ENCODE measurements at regions not wholly inside any gene's neighbourhood (a gene's known extent, or its start where the extent isn't known, plus 50 kb on each side); places are given as distances from the start of the nearest gene placed in this dataset.
"Not testable (repeated sequence)": the region's sequence is repeated elsewhere in the genome, so short reads cannot be mapped to it uniquely, and the experiment has no call there.

DNA sequence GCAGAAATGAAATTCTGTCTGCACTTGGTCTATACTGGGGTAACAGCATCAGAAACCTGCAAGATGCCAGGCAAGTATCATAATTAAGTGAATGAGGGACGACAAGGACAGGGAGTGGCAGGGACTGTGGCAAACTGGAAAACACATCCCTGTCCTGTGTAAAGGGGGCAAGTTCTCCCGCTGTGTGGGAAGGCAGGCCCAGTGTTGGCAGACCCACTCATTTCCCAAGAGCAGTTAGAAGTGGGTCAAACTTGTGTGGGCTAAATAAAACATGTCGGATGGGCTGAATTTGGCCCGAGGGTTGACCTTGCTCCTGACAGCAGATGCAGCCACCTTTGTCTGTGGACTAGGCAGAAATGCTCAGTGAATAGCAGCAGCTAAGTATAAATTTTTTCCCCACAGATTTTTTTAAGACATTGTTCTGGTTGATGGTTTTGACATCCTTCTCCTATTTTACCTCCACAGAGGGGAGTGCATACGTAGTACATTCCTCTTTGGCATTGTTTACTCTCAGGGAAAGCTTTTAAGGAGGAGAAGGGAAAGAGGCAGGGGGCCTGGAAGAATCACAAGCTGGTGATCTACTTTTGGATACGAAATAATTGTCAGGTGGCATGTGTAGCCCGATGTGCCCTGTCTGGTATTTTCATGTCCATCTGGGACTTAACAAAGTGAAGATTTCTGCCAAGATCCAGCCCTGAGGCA lies 72.6 kb upstream of the SEC22B start:
- no CpG with 5 or more reads among the region's 7 CpGs for WGBS (ENCODE audit: extremely low coverage, insufficient coverage, low lambda C conversion rate)
- not testable (repeated sequence) for H2BK120ac ChIP-seq (ENCODE audit: low read depth, low read length); H4K8ac ChIP-seq (ENCODE audit: low read depth, low read length); H3K36me3 ChIP-seq (ENCODE audit: control insufficient read depth, insufficient read depth, low read length); H3K18ac ChIP-seq (ENCODE audit: low read length); H2BK15ac ChIP-seq (replicated peaks; ENCODE audit: low read depth); H3K4me2 ChIP-seq (ENCODE audit: low read length); H3K56ac ChIP-seq (ENCODE audit: low read length); H3K79me1 ChIP-seq (ENCODE audit: low read length); H3K4me1 ChIP-seq (ENCODE audit: control insufficient read depth, low read depth, low read length); H3K9ac ChIP-seq (ENCODE audit: low read length); H3K27me3 ChIP-seq (ENCODE audit: insufficient read depth, low read length, poor library complexity); H4K5ac ChIP-seq (ENCODE audit: low read length); DNase-seq; H3K79me2 ChIP-seq (ENCODE audit: control insufficient read depth, insufficient read depth, low read length); H3K23ac ChIP-seq (ENCODE audit: low read length); H3K27ac ChIP-seq (ENCODE audit: low read depth, low read length); H2AK5ac ChIP-seq (ENCODE audit: low read length); H3K4ac ChIP-seq (ENCODE audit: low read depth, low read length); H3K4me3 ChIP-seq (ENCODE audit: low read length); H2BK5ac ChIP-seq (ENCODE audit: low read length)

DNA sequence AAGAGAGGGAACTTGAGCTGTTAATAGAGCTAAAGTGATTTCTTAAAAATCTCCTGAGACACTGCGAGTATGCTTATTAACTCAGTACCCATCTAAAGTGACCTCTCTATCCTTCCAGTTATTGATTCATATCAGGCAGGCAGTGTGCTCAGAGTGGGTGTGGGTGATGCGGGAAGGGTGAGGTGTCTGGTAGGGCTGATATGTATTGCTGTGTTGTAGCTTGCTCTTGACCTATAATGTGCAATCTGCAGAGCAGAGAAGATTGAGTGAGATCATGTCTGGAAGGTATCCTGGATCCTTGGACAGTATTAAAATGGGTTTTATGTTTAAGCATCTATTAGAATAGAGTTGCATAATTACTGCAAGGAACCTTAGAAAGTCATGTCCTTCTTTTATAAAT lies 71.9 kb upstream of the SEC22B start:
- H3K27ac ChIP-seq (ENCODE audit: low read depth, low read length); H3K79me2 ChIP-seq (ENCODE audit: control insufficient read depth, insufficient read depth, low read length); H2BK5ac ChIP-seq (ENCODE audit: low read length); H3K4me1 ChIP-seq (ENCODE audit: control insufficient read depth, low read depth, low read length); DNase-seq; H3K18ac ChIP-seq (ENCODE audit: low read length); H3K79me1 ChIP-seq (ENCODE audit: low read length); H3K27me3 ChIP-seq (ENCODE audit: insufficient read depth, low read length, poor library complexity); H4K5ac ChIP-seq (ENCODE audit: low read length); H3K36me3 ChIP-seq (ENCODE audit: control insufficient read depth, insufficient read depth, low read length); H2AK5ac ChIP-seq (ENCODE audit: low read length); H2BK15ac ChIP-seq (replicated peaks; ENCODE audit: low read depth); H3K9ac ChIP-seq (ENCODE audit: low read length); H3K4ac ChIP-seq (ENCODE audit: low read depth, low read length); H2BK120ac ChIP-seq (ENCODE audit: low read depth, low read length); H3K4me2 ChIP-seq (ENCODE audit: low read length); H3K4me3 ChIP-seq (ENCODE audit: low read length); H4K8ac ChIP-seq (ENCODE audit: low read depth, low read length); H3K23ac ChIP-seq (ENCODE audit: low read length); H3K56ac ChIP-seq (ENCODE audit: low read length): not testable (repeated sequence)
- no CpG with 5 or more reads among the region's 2 CpGs for WGBS (ENCODE audit: extremely low coverage, insufficient coverage, low lambda C conversion rate)

DNA sequence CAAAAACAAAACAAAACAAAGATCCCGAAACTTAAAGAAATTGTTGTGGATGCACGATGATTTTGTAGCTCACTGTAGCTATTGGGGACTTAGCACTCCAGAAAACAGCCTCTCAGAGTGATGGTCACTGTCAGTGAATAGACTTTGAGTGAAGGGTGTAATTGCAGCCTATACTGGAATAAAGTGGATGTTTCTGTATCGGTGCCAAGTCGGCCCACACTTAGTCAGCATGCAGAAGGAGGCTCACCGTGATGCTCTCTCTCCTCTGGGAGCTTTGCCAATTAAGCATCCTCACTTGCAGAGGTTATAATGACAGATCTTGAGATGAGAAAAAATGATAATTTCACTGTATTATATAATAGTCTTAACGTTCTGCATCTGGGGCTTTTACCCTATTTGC lies 67.5 kb upstream of the SEC22B start:
- not testable (repeated sequence) for H3K9ac ChIP-seq (ENCODE audit: low read length); H3K4me2 ChIP-seq (ENCODE audit: low read length); H3K4me1 ChIP-seq (ENCODE audit: control insufficient read depth, low read depth, low read length); DNase-seq; H3K27ac ChIP-seq (ENCODE audit: low read depth, low read length); H3K56ac ChIP-seq (ENCODE audit: low read length); H3K18ac ChIP-seq (ENCODE audit: low read length); H3K79me2 ChIP-seq (ENCODE audit: control insufficient read depth, insufficient read depth, low read length); H3K36me3 ChIP-seq (ENCODE audit: control insufficient read depth, insufficient read depth, low read length); H3K27me3 ChIP-seq (ENCODE audit: insufficient read depth, low read length, poor library complexity); H3K23ac ChIP-seq (ENCODE audit: low read length); H4K8ac ChIP-seq (ENCODE audit: low read depth, low read length); H3K79me1 ChIP-seq (ENCODE audit: low read length); H2BK120ac ChIP-seq (ENCODE audit: low read depth, low read length); H2BK15ac ChIP-seq (replicated peaks; ENCODE audit: low read depth); H3K4me3 ChIP-seq (ENCODE audit: low read length); H4K5ac ChIP-seq (ENCODE audit: low read length); H2BK5ac ChIP-seq (ENCODE audit: low read length); H3K4ac ChIP-seq (ENCODE audit: low read depth, low read length); H2AK5ac ChIP-seq (ENCODE audit: low read length)
- WGBS (ENCODE audit: extremely low coverage, insufficient coverage, low lambda C conversion rate), result no CpG with 5 or more reads among the region's 6 CpGs

DNA sequence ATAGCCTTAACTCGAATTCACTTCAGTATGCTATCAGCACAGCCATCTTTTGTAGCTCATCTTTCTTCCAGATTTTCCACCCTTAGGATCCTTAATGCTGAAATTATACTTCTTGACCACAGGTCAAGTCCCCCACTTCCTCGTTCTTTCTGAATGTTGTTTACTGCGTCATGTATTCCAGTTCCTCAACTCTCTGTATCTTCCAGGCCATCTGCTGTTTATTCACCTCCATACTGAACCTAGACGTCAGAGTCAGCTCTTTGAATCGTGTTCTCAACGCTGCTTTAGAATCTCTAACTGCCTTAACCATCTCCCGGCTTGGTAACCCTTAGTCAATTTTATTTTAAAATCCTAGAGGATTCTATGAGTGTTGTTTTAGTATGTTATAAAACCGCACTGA lies 66.3 kb upstream of the SEC22B start:
- not testable (repeated sequence) for H3K36me3 ChIP-seq (ENCODE audit: control insufficient read depth, insufficient read depth, low read length); H3K27me3 ChIP-seq (ENCODE audit: insufficient read depth, low read length, poor library complexity); H3K79me1 ChIP-seq (ENCODE audit: low read length); H3K4me2 ChIP-seq (ENCODE audit: low read length); H2BK5ac ChIP-seq (ENCODE audit: low read length); H3K4ac ChIP-seq (ENCODE audit: low read depth, low read length); H4K5ac ChIP-seq (ENCODE audit: low read length); H2BK15ac ChIP-seq (replicated peaks; ENCODE audit: low read depth); H3K18ac ChIP-seq (ENCODE audit: low read length); H3K4me1 ChIP-seq (ENCODE audit: control insufficient read depth, low read depth, low read length); H4K8ac ChIP-seq (ENCODE audit: low read depth, low read length); H3K27ac ChIP-seq (ENCODE audit: low read depth, low read length); DNase-seq; H3K23ac ChIP-seq (ENCODE audit: low read length); H3K4me3 ChIP-seq (ENCODE audit: low read length); H3K9ac ChIP-seq (ENCODE audit: low read length); H3K79me2 ChIP-seq (ENCODE audit: control insufficient read depth, insufficient read depth, low read length); H2BK120ac ChIP-seq (ENCODE audit: low read depth, low read length); H3K56ac ChIP-seq (ENCODE audit: low read length); H2AK5ac ChIP-seq (ENCODE audit: low read length)
- no CpG with 5 or more reads among the region's 8 CpGs for whole genome bisulfite sequencing (ENCODE audit: extremely low coverage, insufficient coverage, low lambda C conversion rate)

DNA sequence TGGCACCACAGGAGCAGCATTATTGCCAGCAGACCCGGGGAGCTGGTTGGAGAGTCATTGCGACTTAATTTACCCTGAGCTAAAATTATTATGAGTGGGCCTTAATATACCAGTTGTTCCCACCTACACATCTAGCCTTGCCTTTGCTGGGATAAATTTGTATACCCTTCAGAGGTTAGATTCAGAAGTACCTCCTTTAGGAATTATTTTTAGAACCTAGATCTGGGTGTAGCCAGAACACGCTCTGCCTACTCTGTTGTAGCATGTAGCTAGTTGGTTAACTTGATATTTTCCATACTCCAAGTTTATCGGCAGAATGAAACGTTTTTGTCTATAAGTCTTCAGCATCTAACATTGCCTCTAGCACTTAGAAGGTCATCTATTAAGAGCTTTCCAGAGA lies 65.5 kb upstream of the SEC22B start:
- H3K18ac ChIP-seq (ENCODE audit: low read length); H3K9ac ChIP-seq (ENCODE audit: low read length); H2BK5ac ChIP-seq (ENCODE audit: low read length); H3K27ac ChIP-seq (ENCODE audit: low read depth, low read length); H3K79me2 ChIP-seq (ENCODE audit: control insufficient read depth, insufficient read depth, low read length); H3K4ac ChIP-seq (ENCODE audit: low read depth, low read length); H3K79me1 ChIP-seq (ENCODE audit: low read length); H4K8ac ChIP-seq (ENCODE audit: low read depth, low read length); H4K5ac ChIP-seq (ENCODE audit: low read length); H3K23ac ChIP-seq (ENCODE audit: low read length); H3K4me2 ChIP-seq (ENCODE audit: low read length); H2AK5ac ChIP-seq (ENCODE audit: low read length); H2BK15ac ChIP-seq (replicated peaks; ENCODE audit: low read depth); H2BK120ac ChIP-seq (ENCODE audit: low read depth, low read length); H3K56ac ChIP-seq (ENCODE audit: low read length); H3K4me1 ChIP-seq (ENCODE audit: control insufficient read depth, low read depth, low read length); H3K27me3 ChIP-seq (ENCODE audit: insufficient read depth, low read length, poor library complexity); H3K4me3 ChIP-seq (ENCODE audit: low read length); H3K36me3 ChIP-seq (ENCODE audit: control insufficient read depth, insufficient read depth, low read length); DNase-seq: not testable (repeated sequence)
- WGBS (ENCODE audit: extremely low coverage, insufficient coverage, low lambda C conversion rate), result no CpG with 5 or more reads among the region's 5 CpGs

DNA sequence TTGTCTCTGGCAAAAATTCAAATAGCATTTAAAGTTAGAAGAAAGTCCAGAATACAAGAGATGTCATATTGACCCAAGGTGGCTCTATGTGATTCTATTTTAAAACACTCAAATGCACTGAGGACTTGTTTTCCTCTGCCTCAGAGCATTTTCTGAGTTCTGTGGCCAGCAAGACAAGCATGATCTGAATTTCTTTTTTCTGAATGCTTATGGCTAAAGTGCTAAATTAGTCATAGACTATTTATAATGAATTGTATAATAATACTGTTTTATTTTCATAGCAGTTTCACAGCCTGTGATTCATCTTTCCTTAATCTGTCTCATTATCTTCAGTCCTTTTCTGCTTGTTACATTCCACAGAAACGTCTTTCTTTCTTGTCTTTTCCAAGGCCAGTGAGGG lies 63.9 kb upstream of the SEC22B start:
- WGBS (ENCODE audit: extremely low coverage, insufficient coverage, low lambda C conversion rate), result no CpG with 5 or more reads among the region's 1 CpG
- H2BK15ac ChIP-seq (replicated peaks; ENCODE audit: low read depth); H4K8ac ChIP-seq (ENCODE audit: low read depth, low read length); H3K79me2 ChIP-seq (ENCODE audit: control insufficient read depth, insufficient read depth, low read length); H3K4me2 ChIP-seq (ENCODE audit: low read length); H3K27ac ChIP-seq (ENCODE audit: low read depth, low read length); H3K36me3 ChIP-seq (ENCODE audit: control insufficient read depth, insufficient read depth, low read length); H2BK120ac ChIP-seq (ENCODE audit: low read depth, low read length); H3K4me3 ChIP-seq (ENCODE audit: low read length); H3K4me1 ChIP-seq (ENCODE audit: control insufficient read depth, low read depth, low read length); H4K5ac ChIP-seq (ENCODE audit: low read length); H2BK5ac ChIP-seq (ENCODE audit: low read length); H3K9ac ChIP-seq (ENCODE audit: low read length); H3K18ac ChIP-seq (ENCODE audit: low read length); H3K79me1 ChIP-seq (ENCODE audit: low read length); H3K27me3 ChIP-seq (ENCODE audit: insufficient read depth, low read length, poor library complexity); H3K4ac ChIP-seq (ENCODE audit: low read depth, low read length); H3K56ac ChIP-seq (ENCODE audit: low read length); H2AK5ac ChIP-seq (ENCODE audit: low read length); DNase-seq; H3K23ac ChIP-seq (ENCODE audit: low read length): not testable (repeated sequence)
